ENCODE measurements at regions not wholly inside any gene's neighbourhood (a gene's known extent, or its start where the extent isn't known, plus 50 kb on each side); places are given as distances from the start of the nearest gene placed in this dataset.

GRCh38 chr4:74623041-74623440, 171.3 kb downstream of the BTC start:
- TF ChIP-seq CTCF (IDR thresholded peaks at IDR 0.05; ENCODE audit: insufficient read depth, low read depth, low read length), result peak; percentile 41
- no peak for TF ChIP-seq EZH2 (IDR thresholded peaks at IDR 0.05; ENCODE audit: insufficient read depth, low read length)
- no peaks in the 10 kb centered on the region for H3K36me3 Mint-ChIP-seq (ENCODE audit: low read depth, unreplicated experiment)
- no peaks in the 10 kb centered on the region for H3K79me2 ChIP-seq (ENCODE audit: insufficient read depth, low read length)
- H3K36me3 ChIP-seq (ENCODE audit: insufficient read depth, low read length), result no peaks in the 10 kb centered on the region
- DNase-seq (ENCODE audit: low read depth), result no peak
- H3K27me3 ChIP-seq (ENCODE audit: insufficient read depth, low read length), result peaks cover 16% of the 10 kb centered on the region
- H3K4me3 Mint-ChIP-seq (ENCODE audit: unreplicated experiment), result no peak overlapping the region
- H3K27ac Mint-ChIP-seq (ENCODE audit: unreplicated experiment), result peak overlapping the region; percentile 22
- no peaks in the 10 kb centered on the region for H3K9me3 ChIP-seq (ENCODE audit: insufficient read depth, low read depth, low read length)
- H3K9me3 Mint-ChIP-seq (ENCODE audit: unreplicated experiment), result no peaks in the 10 kb centered on the region
- no peaks in the 10 kb centered on the region for H3K27me3 Mint-ChIP-seq (ENCODE audit: low read depth, unreplicated experiment)
- FAIRE-seq, result no peak
- H3K4me1 ChIP-seq (ENCODE audit: insufficient read depth, low read length), result peaks cover 37% of the 10 kb centered on the region
- H3K4me1 Mint-ChIP-seq (ENCODE audit: low read depth, unreplicated experiment), result peaks cover 47% of the 10 kb centered on the region
- H4K20me1 ChIP-seq (ENCODE audit: insufficient read depth, low read length), result no peaks in the 10 kb centered on the region
- no peak overlapping the region for H3K9ac ChIP-seq (ENCODE audit: low read length)
- H2AFZ ChIP-seq (ENCODE audit: low read depth, low read length), result no peak overlapping the region
- no peak overlapping the region for H3K27ac ChIP-seq (ENCODE audit: low read depth, low read length)
- no peak overlapping the region for H3K4me2 ChIP-seq (ENCODE audit: low read length)
- no peak overlapping the region for H3K4me3 ChIP-seq (ENCODE audit: insufficient read depth, low read depth, low read length)

- Histone ChIP-seq H3K4me2 (ENCODE audit: low read length) (peak overlapping the region; percentile 37), H3K27me3 (ENCODE audit: insufficient read depth, low read length) (peaks cover 16% of the 10 kb centered on the region), H3K36me3 (ENCODE audit: insufficient read depth, low read length) (no peaks in the 10 kb centered on the region), H3K27ac (ENCODE audit: low read depth, low read length) (peak overlapping the region; percentile 47), H3K9me3 (ENCODE audit: insufficient read depth, low read depth, low read length) (no peaks in the 10 kb centered on the region), H3K4me1 (ENCODE audit: insufficient read depth, low read length) (peaks cover 27% of the 10 kb centered on the region), H2AFZ (ENCODE audit: low read depth, low read length) (no peak overlapping the region), H4K20me1 (ENCODE audit: insufficient read depth, low read length) (no peaks in the 10 kb centered on the region), H3K79me2 (ENCODE audit: insufficient read depth, low read length) (no peaks in the 10 kb centered on the region), H3K4me3 (ENCODE audit: insufficient read depth, low read depth, low read length) (no peak overlapping the region), H3K9ac (ENCODE audit: low read length) (no peak overlapping the region)
- FAIRE-seq, result peak; percentile 88
- Mint-ChIP-seq H3K27ac (ENCODE audit: unreplicated experiment) (peak overlapping the region; percentile 79), H3K27me3 (ENCODE audit: low read depth, unreplicated experiment) (no peaks in the 10 kb centered on the region), H3K4me1 (ENCODE audit: low read depth, unreplicated experiment) (peaks cover 43% of the 10 kb centered on the region), H3K36me3 (ENCODE audit: low read depth, unreplicated experiment) (no peaks in the 10 kb centered on the region), H3K4me3 (ENCODE audit: unreplicated experiment) (no peak overlapping the region), H3K9me3 (ENCODE audit: unreplicated experiment) (no peaks in the 10 kb centered on the region)
- TF ChIP-seq EZH2 (IDR thresholded peaks at IDR 0.05; ENCODE audit: insufficient read depth, low read length) (no peak), CTCF (IDR thresholded peaks at IDR 0.05; ENCODE audit: insufficient read depth, low read depth, low read length) (no peak)
- peak; percentile 95 for DNase-seq (ENCODE audit: low read depth)
These were observed 169.8 kb downstream of the BTC start for GRCh38 chr4:74624351-74625151.

- no peak for FAIRE-seq
- H3K4me3 Mint-ChIP-seq (ENCODE audit: unreplicated experiment), result no peak overlapping the region
These were observed 168.3 kb downstream of the BTC start for GRCh38 chr4:74625981-74626380.

More at GRCh38 chr4:74625981-74626380, 168.3 kb downstream of the BTC start:
- H3K27me3 Mint-ChIP-seq (ENCODE audit: low read depth, unreplicated experiment), result no peaks in the 10 kb centered on the region
- Histone ChIP-seq H3K4me2 (ENCODE audit: low read length) (no peak overlapping the region), H3K27me3 (ENCODE audit: insufficient read depth, low read length) (peaks cover 25% of the 10 kb centered on the region), H3K9ac (ENCODE audit: low read length) (no peak overlapping the region), H3K27ac (ENCODE audit: low read depth, low read length) (no peak overlapping the region), H3K79me2 (ENCODE audit: insufficient read depth, low read length) (no peaks in the 10 kb centered on the region), H3K36me3 (ENCODE audit: insufficient read depth, low read length) (no peaks in the 10 kb centered on the region), H2AFZ (ENCODE audit: low read depth, low read length) (no peak overlapping the region), H4K20me1 (ENCODE audit: insufficient read depth, low read length) (no peaks in the 10 kb centered on the region), H3K4me3 (ENCODE audit: insufficient read depth, low read depth, low read length) (no peak overlapping the region), H3K9me3 (ENCODE audit: insufficient read depth, low read depth, low read length) (no peaks in the 10 kb centered on the region), H3K4me1 (ENCODE audit: insufficient read depth, low read length) (peaks cover 20% of the 10 kb centered on the region)
- no peaks in the 10 kb centered on the region for H3K9me3 Mint-ChIP-seq (ENCODE audit: unreplicated experiment)
- no peak for TF ChIP-seq EZH2 (IDR thresholded peaks at IDR 0.05; ENCODE audit: insufficient read depth, low read length)
- TF ChIP-seq CTCF (IDR thresholded peaks at IDR 0.05; ENCODE audit: insufficient read depth, low read depth, low read length), result no peak
- no peaks in the 10 kb centered on the region for H3K36me3 Mint-ChIP-seq (ENCODE audit: low read depth, unreplicated experiment)
- no peak for DNase-seq (ENCODE audit: low read depth)
- no peak overlapping the region for H3K27ac Mint-ChIP-seq (ENCODE audit: unreplicated experiment)
- H3K4me1 Mint-ChIP-seq (ENCODE audit: low read depth, unreplicated experiment), result peaks cover 33% of the 10 kb centered on the region
